Endometrial microvascular endothelial cells (primary cell): ENCODE measurements at regions not wholly inside any gene's neighbourhood (a gene's known extent, or its start where the extent isn't known, plus 50 kb on each side); places are given as distances from the start of the nearest gene placed in this dataset.
"Not testable (repeated sequence)": the region's sequence is repeated elsewhere in the genome, so short reads cannot be mapped to it uniquely, and the experiment has no call there.

Experiments
- in situ Hi-C: cut with HindIII; loops from 2 replicates; pipeline ENCODE4 v1.10.0; 2017; ENCODE audit warnings: low sequenced_read_pairs, low pct_unique_long_range_greater_than_20kb; ENCODE audit errors: inconsistent ontology term

- in situ Hi-C loops, result no loop called here
These were observed 263.4 kb upstream of the ACTBL2 start for GRCh38 chr5:57745700-57746651.

DNA sequence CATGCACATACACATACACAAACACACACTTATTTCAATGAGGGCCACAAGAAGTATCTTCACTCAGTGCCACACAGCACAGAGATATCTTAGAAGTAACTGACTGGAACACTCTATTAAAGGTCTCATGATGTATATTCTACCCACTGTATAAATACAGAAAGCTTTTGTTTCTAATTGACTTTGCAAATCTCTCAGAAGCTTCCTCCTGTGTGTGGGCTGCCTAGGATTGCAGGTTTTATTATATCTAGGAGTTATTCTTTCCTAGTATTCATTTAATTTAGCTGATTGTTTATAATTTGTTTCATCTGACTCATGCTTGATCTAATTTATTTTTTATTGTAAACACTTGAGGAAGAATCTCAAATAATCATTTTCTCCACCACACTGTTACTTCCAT, 262.4 kb upstream of the ACTBL2 start:
- in situ Hi-C loops, result no loop called here

- in situ Hi-C loops, result no loop called here
These were observed 258.7 kb upstream of the ACTBL2 start for GRCh38 chr5:57741336-57741735.

GRCh38 chr5:57738787-57739186, 256.2 kb upstream of the ACTBL2 start:
- in situ Hi-C loops, result no loop called here

DNA sequence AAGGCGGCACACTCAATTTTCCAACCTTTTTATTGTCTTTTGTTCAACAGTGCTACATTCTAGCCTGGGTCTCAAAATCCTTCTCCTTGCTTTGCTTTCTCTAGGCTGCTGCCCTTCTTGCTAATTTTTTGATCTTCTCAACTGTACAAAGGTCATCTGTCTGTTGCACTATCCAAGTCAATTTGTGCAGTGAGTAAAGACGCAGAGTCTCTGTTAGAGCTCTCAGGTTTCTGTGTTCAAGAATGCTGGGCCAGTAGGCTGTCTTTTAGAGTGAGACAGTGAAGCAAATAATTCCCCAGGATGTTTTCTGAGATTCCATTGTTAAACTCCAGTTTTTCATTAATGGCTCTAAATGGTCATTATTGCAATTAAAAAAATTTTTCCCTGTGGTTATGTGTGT, 255.7 kb upstream of the ACTBL2 start:
- in situ Hi-C loops, result no loop called here

DNA sequence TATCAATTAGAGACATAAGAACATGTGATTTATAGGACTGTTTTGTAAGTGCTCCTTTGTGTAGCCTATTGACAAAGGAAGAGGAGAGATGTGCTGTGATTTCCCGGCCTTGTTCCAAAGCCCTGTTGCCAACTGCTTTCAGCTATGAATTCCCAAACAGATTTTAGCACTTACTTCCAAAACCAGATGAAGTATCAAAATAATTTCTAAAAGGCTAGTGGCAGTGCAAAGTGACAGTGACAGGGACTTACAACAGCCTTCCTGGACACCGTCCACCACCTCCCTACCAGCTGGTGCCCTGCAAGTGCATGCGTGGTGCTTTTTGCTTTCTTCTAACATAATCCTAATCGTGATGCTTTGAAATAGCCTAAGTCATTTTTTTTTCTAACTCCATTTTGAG, 254.1 kb upstream of the ACTBL2 start:
- in situ Hi-C loops, result no loop called here

- in situ Hi-C loops, result not testable (repeated sequence)
These were observed 252.9 kb upstream of the ACTBL2 start for GRCh38 chr5:57735279-57736153.

DNA sequence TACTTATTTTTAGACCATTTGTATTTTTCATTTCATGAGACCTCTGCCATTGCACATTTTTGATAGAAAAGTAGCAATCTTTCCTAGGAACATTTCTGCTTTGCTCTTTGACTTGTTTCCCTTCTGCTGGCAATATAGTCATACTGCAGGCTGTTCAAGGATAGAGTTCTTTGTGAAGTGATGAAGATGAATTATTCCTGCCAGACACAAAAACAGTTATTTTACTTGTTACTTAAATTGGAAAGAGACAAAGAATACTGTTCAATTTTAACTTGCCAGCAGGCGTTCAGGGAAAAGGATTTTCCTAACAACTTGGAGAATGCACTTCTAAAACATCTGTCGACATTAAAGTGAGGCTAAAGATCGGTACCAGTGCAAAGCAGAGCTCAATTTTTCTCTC, 251.7 kb upstream of the ACTBL2 start:
- in situ Hi-C loops, result no loop called here

DNA sequence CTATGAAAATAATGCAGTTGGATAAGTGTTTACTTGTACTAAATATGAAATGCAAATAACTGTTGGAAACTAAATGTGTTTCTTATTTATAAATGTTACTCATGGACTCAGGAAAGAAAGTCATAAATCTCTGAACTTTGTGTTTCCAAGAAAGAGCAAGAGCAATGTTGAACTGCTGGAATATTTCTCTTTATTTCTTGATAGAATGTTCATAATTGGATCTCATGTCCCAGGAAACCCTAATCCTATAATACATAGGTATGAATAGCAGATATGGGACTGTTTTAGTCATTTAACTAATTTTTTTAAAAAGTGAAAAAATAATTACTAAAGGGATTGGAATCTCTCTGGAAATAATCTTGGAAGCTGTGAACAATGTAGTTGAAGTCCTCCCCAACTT, 245.0 kb upstream of the ACTBL2 start:
- in situ Hi-C loops, result no loop called here

- in situ Hi-C loops, result no loop called here
These were observed 243.3 kb upstream of the ACTBL2 start for GRCh38 chr5:57725658-57726504.

DNA sequence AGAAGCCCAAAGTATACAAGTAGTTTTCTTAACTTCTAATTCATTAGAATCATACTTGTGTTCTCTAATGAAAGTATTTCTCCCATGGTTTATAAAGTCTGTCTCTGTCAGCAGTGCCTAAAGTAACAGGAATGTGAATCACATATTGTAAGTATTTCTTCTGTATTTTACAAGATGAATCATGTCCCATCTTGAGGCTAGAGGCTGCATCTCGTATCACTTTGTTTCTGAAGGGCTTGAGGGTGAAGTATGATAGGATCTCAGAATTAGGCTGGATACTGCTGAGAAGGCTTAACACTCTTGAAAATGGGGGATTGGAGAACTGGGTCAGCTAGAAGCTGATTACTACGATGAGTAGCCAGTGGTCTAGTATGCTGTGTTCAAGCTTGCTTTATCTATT, 242.2 kb upstream of the ACTBL2 start:
- in situ Hi-C loops, result no loop called here

DNA sequence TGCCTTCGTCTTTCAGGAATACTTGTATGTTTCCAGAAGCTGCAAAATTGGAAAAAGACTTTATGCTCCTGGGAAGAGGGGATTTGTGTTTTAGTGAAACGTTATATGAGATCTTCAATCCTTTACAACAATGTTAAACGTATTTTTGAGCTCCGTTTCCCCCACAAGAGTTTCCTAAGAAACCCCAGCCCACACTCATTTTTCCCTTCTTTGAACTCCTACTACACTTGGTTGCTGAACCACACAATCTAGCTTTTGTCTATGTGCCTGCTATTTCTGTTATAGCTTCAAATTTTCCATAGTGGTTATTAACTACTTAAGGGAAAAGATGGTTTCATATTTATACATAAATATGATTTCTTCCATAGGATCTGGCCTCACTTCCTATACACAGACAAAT, 238.6 kb upstream of the ACTBL2 start:
- in situ Hi-C loops, result no loop called here

- in situ Hi-C loops, result no loop called here
These were observed 238.0 kb upstream of the ACTBL2 start for GRCh38 chr5:57720656-57721055.

- in situ Hi-C loops, result no loop called here
These were observed 236.6 kb upstream of the ACTBL2 start for GRCh38 chr5:57719216-57719615.

GRCh38 chr5:57718155-57718554, 235.5 kb upstream of the ACTBL2 start:
- in situ Hi-C loops, result no loop called here

DNA sequence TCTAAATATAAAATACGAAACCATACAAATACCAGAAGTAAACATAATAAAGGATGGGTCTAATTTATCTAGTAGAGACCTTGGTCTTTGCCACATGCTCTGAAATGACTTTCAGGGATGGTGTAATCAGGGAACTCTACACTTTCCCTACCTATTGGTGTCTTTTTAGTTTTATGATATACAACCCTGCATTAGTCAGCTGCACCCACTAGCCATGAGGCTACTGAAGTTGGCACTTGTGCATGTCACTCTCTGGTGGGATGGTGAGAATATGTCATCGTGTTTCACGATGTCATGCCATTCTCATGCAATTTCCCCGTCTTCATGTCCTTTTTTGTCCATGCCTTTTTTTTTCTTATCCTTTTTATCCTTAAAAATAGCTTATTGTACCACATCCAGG, 234.9 kb upstream of the ACTBL2 start:
- in situ Hi-C loops, result no loop called here

DNA sequence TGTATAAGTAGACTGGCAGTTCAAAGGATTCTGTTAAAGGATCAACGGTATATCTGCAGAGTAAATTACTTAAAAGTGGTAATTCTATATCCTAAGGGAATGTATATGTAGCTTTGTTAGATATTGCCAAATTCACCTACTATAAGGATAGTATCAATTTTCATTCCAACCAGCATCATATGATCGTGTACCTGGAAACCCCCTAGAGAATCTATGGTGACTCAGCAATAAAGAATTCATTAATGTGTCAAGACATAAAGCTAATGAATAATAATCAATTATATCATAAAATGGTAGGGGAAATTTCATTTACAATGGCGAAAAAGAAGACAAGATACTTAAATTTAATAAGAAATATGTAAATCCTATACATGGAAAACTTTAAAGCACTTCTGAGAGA, 234.1 kb upstream of the ACTBL2 start:
- in situ Hi-C loops, result no loop called here

- in situ Hi-C loops, result no loop called here
These were observed 232.7 kb upstream of the ACTBL2 start for GRCh38 chr5:57715296-57715695.

- in situ Hi-C loops, result not testable (repeated sequence)
These were observed 230.9 kb upstream of the ACTBL2 start for GRCh38 chr5:57713535-57713934.
